Retinal pigment epithelial cell (primary cell): ENCODE measurements at regions not wholly inside any gene's neighbourhood (a gene's known extent, or its start where the extent isn't known, plus 50 kb on each side); places are given as distances from the start of the nearest gene placed in this dataset.
"Not testable (repeated sequence)": the region's sequence is repeated elsewhere in the genome, so short reads cannot be mapped to it uniquely, and the experiment has no call there.

ENCODE experiments used
- DNase-seq: peaks from one replicate; pipeline ENCODE4 v3.0.0-alpha.2; 2010; ENCODE audit warnings: low read depth
- H3K4me3 ChIP-seq: 2 replicates; pipeline ENCODE4 v1.5.1; 2011; ENCODE audit warnings: mild to moderate bottlenecking, low read length, control low read depth, moderate library complexity
- CTCF ChIP-seq: conservative IDR thresholded peaks from 2 replicates; pipeline ENCODE4 v1.5.1; 2011; ENCODE audit warnings: low read depth, low read length, control low read depth, inconsistent platforms

- TF ChIP-seq CTCF = no peak
- no peak overlapping the region for H3K4me3 ChIP-seq
- no peak for DNase-seq
These were observed 121.8 kb upstream of the PHACTR3 start for GRCh38 chr20:59482351-59483187.

DNA sequence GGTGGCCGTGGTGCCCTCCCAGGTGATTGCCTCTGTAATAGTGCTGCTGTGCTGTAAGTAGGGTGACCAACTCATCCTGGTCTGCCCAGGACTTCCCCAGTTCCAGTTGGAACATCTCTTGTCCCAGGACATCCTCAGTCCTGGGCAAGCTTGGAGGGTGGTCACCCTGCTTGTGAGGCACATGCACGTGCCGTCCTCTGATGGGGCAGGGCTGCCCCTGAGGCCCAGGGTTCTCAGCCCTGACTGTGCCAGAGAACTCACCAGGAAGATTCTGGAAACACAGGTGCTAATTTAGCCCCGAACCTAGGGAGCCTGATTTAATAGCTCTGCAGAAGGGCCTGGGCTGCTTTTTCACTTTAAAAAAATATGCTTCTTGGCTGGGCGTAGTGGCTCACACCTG, 120.9 kb upstream of the PHACTR3 start:
- DNase-seq = no peak
- TF ChIP-seq CTCF = no peak
- no peak overlapping the region for H3K4me3 ChIP-seq

GRCh38 chr20:59484228-59484627, 120.1 kb upstream of the PHACTR3 start:
- DNase-seq = no peak
- no peak overlapping the region for H3K4me3 ChIP-seq
- no peak for TF ChIP-seq CTCF

- no peak for DNase-seq
- H3K4me3 ChIP-seq = no peak overlapping the region
- no peak for TF ChIP-seq CTCF
These were observed 118.5 kb upstream of the PHACTR3 start for GRCh38 chr20:59485576-59486454.

DNA sequence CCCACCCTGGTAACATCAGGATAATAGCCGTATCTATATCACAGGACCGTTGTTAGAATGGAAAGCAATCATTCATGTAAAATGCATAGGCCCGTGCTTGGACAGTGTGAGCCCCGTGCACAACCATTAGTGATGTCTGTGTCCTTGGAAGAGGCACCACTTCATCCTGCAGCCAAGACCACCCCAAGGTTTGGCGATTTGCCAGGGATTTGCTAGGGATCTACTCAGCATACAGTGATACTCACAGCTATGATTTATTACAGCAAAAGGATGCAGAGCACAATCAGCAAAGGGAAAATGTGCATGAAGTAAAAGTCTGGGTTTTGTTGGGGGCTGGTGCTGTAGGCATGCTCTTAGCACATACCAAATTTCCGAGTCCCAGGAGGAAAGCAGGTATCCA, 115.9 kb upstream of the PHACTR3 start:
- DNase-seq, H3K4me3 ChIP-seq: not testable (repeated sequence)

- H3K4me3 ChIP-seq, DNase-seq: not testable (repeated sequence)
These were observed 113.9 kb upstream of the PHACTR3 start for GRCh38 chr20:59490196-59491004.

GRCh38 chr20:59491884-59492283, 112.5 kb upstream of the PHACTR3 start:
- no peak for TF ChIP-seq CTCF
- H3K4me3 ChIP-seq = no peak overlapping the region
- no peak for DNase-seq
